ENCODE measurements at regions not wholly inside any gene's neighbourhood (a gene's known extent, or its start where the extent isn't known, plus 50 kb on each side); places are given as distances from the start of the nearest gene placed in this dataset.

GRCh38 chr10:71094712-71095390 is 117.5 kb upstream of the UNC5B start:
- no peak for TF ChIP-seq CTCF (IDR thresholded peaks at IDR 0.05)
- TF ChIP-seq POLR2A (IDR thresholded peaks at IDR 0.05; ENCODE audit: low read depth) = no peak
- no peak for TF ChIP-seq POLR2AphosphoS5 (IDR thresholded peaks at IDR 0.05)
